ENCODE measurements at regions not wholly inside any gene's neighbourhood (a gene's known extent, or its start where the extent isn't known, plus 50 kb on each side); places are given as distances from the start of the nearest gene placed in this dataset.

DNA sequence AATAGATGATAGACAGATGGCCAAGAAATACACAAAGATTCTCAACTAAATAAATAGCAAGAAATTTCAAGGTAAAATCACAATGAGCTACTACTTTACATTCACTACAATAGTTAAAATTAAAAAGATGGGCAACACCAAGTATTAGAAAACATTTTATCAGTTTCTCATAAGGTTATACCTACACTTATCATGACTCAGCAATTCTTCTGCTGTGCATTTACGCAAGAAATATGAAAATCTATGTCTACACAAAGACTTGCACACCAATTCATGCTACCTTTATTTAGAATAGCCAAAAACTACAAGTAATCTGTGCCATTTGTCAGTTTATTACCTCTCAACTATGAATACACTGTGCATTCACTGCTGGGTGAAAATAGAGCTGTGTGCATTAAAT, 937.4 kb upstream of the NRXN1 start:
- TF ChIP-seq POLR2A (IDR thresholded peaks at IDR 0.05) = no peak
- TF ChIP-seq, protein P1, sequence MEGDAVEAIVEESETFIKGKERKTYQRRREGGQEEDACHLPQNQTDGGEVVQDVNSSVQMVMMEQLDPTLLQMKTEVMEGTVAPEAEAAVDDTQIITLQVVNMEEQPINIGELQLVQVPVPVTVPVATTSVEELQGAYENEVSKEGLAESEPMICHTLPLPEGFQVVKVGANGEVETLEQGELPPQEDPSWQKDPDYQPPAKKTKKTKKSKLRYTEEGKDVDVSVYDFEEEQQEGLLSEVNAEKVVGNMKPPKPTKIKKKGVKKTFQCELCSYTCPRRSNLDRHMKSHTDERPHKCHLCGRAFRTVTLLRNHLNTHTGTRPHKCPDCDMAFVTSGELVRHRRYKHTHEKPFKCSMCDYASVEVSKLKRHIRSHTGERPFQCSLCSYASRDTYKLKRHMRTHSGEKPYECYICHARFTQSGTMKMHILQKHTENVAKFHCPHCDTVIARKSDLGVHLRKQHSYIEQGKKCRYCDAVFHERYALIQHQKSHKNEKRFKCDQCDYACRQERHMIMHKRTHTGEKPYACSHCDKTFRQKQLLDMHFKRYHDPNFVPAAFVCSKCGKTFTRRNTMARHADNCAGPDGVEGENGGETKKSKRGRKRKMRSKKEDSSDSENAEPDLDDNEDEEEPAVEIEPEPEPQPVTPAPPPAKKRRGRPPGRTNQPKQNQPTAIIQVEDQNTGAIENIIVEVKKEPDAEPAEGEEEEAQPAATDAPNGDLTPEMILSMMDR (IDR thresholded peaks at IDR 0.05 in 4 of 5, conservative IDR thresholded peaks at IDR 0.05 in 1 of 5) = no peak
- in situ Hi-C loops (cut with MboI; ENCODE audit: low sequenced_read_pairs in 4 of 4) = no loop called here
- intact Hi-C loops (cut with DNase I; ENCODE audit: low total_unique reads) = no loop called here
- H3K4me1 ChIP-seq = no peaks in the 10 kb centered on the region
- H3K27ac ChIP-seq = no peak overlapping the region
- H3K9me3 ChIP-seq = no peaks in the 10 kb centered on the region
- no peak for DNase-seq
- H3K27me3 ChIP-seq = no peaks in the 10 kb centered on the region
- ATAC-seq = no peak
- no peaks in the 10 kb centered on the region for H3K36me3 ChIP-seq
- no peak overlapping the region for H3K4me3 ChIP-seq

DNA sequence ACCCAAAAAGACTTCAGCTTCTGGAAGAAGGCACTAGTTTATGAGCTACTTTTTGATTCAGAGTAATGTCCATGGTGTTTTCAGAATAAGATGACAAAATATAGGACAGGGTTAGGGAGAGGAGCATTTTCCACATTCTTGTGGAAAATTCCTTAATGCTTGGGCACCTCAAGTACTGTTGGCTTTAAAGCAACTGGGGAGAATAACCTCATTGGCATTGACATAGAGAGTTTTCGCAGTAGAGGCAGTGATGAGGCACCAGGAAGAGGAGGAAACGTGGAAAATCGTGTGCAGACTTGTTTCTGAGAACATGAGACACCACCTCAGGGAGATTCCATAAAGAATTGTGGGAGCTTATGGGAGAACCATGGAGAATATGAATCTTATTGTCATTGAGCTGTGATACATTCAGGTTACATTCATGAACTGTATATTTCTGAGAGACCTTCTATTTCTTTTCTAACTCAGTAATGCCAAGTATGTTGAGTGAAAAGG, 929.0 kb upstream of the NRXN1 start:
- DNase-seq = no peak
- ATAC-seq = no peak
- TF ChIP-seq, protein P1 (IDR thresholded peaks at IDR 0.05 in 4 of 5, conservative IDR thresholded peaks at IDR 0.05 in 1 of 5) = no peak
- no peak for TF ChIP-seq POLR2A (IDR thresholded peaks at IDR 0.05)

DNA sequence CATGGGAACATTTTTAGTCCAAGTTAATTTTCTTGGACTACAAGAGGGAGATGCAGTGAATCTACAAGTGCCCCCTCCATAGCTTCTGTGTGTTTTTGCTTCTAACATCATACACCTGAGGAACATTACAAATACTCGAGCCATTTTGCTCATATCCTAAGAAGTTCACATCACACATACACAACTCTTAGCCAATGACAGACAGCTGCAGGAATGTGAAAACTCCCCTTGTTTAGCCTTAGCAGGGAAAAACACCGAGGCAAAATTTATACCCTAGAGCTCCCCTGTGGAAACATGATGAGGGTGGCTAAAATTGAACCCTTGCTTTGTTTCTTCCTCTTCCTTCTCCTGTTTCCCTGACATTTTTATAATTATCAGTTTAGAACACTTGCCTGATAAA, 928.3 kb upstream of the NRXN1 start:
- in situ Hi-C loops (cut with MboI; ENCODE audit: low sequenced_read_pairs in 4 of 4) = no loop called here
- H3K4me1 ChIP-seq = no peaks in the 10 kb centered on the region
- H3K27me3 ChIP-seq = no peaks in the 10 kb centered on the region
- no peaks in the 10 kb centered on the region for H3K9me3 ChIP-seq
- no peak overlapping the region for H3K4me3 ChIP-seq
- no peaks in the 10 kb centered on the region for H3K36me3 ChIP-seq
- intact Hi-C loops (cut with DNase I; ENCODE audit: low total_unique reads) = no loop called here
- TF ChIP-seq POLR2A (IDR thresholded peaks at IDR 0.05) = no peak
- TF ChIP-seq, protein P1 (IDR thresholded peaks at IDR 0.05 in 4 of 5, conservative IDR thresholded peaks at IDR 0.05 in 1 of 5) = no peak
- ATAC-seq (no peak), DNase-seq (no peak)
- H3K27ac ChIP-seq = no peak overlapping the region

More for the DNA sequence above, 929.0 kb upstream of the NRXN1 start:
- in situ Hi-C loops (cut with MboI; ENCODE audit: low sequenced_read_pairs in 4 of 4) = no loop called here
- Histone ChIP-seq H3K36me3 (no peaks in the 10 kb centered on the region), H3K4me1 (no peaks in the 10 kb centered on the region), H3K4me3 (no peak overlapping the region), H3K27ac (no peak overlapping the region), H3K9me3 (no peaks in the 10 kb centered on the region), H3K27me3 (no peaks in the 10 kb centered on the region)
- intact Hi-C loops (cut with DNase I; ENCODE audit: low total_unique reads) = no loop called here

DNA sequence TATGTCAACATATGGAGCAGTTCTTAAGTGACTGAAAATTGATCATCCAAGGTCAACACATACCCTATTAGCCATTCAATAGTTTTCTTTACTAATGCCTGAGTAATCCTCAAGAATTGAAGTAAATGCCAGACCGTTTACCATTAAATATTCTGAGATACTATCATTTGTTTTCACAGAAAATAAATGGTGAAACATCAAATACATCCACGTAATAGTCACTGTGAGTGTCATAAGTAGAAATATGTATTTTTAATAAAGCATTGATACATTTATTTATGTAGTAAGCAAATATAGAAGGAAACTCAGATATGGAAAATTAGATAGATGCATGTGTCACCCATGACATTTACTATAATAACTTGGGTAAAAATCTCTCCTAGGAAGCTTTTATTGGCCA, 927.8 kb upstream of the NRXN1 start:
- intact Hi-C loops (cut with DNase I; ENCODE audit: low total_unique reads) (no loop called here), in situ Hi-C loops (cut with MboI; ENCODE audit: low sequenced_read_pairs in 4 of 4) (no loop called here)
- TF ChIP-seq, protein P1 (IDR thresholded peaks at IDR 0.05 in 4 of 5, conservative IDR thresholded peaks at IDR 0.05 in 1 of 5) = no peak
- TF ChIP-seq POLR2A (IDR thresholded peaks at IDR 0.05) = no peak
- Histone ChIP-seq H3K36me3 (no peaks in the 10 kb centered on the region), H3K27me3 (no peaks in the 10 kb centered on the region), H3K4me3 (no peak overlapping the region), H3K9me3 (no peaks in the 10 kb centered on the region), H3K4me1 (no peaks in the 10 kb centered on the region), H3K27ac (no peak overlapping the region)
- no peak for ATAC-seq
- DNase-seq = no peak

DNA sequence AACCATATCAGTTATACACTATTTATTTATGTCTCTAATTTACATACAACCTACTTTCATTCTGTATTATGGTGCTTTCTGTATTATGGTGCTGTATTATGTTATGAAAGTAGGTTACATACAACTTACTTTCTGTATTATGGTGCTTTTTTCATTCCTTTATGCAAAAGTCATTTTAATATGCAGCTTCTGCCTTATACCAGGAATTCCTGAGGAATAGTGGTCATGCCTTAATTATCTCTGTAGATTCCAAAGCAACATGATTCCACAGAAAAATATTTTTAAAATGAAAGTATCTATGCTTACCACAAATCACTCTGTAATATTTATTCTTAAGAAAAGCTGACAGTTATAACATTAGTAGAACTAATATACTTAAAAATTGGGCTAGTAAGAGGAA, 922.0 kb upstream of the NRXN1 start:
- Histone ChIP-seq H3K4me3 (no peak overlapping the region), H3K27me3 (no peaks in the 10 kb centered on the region), H3K27ac (no peak overlapping the region), H3K36me3 (no peaks in the 10 kb centered on the region), H3K9me3 (no peaks in the 10 kb centered on the region), H3K4me1 (no peaks in the 10 kb centered on the region)
- in situ Hi-C loops (cut with MboI; ENCODE audit: low sequenced_read_pairs in 4 of 4) (no loop called here), intact Hi-C loops (cut with DNase I; ENCODE audit: low total_unique reads) (no loop called here)
- no peak for DNase-seq
- ATAC-seq = no peak
- no peak for TF ChIP-seq POLR2A (IDR thresholded peaks at IDR 0.05)
- TF ChIP-seq, protein P1 (IDR thresholded peaks at IDR 0.05 in 4 of 5, conservative IDR thresholded peaks at IDR 0.05 in 1 of 5) = no peak

Data from gastrocnemius medialis (tissue), 4 donors.